ENCODE measurements at regions not wholly inside any gene's neighbourhood (a gene's known extent, or its start where the extent isn't known, plus 50 kb on each side); places are given as distances from the start of the nearest gene placed in this dataset.

- Histone ChIP-seq H3K9me3 (no peaks in the 10 kb centered on the region), H3K4me3 (no peak overlapping the region), H3K4me1 (no peaks in the 10 kb centered on the region), H3K27ac (no peak overlapping the region), H3K27me3 (peaks cover 14% of the 10 kb centered on the region), H3K36me3 (no peaks in the 10 kb centered on the region)
- TF ChIP-seq EP300 (IDR thresholded peaks at IDR 0.05) = no peak
- TF ChIP-seq CTCF (IDR thresholded peaks at IDR 0.05) = no peak
- TF ChIP-seq POLR2AphosphoS5 (IDR thresholded peaks at IDR 0.05) = no peak
- TF ChIP-seq POLR2A (IDR thresholded peaks at IDR 0.05) = no peak
- no peak for DNase-seq (ENCODE audit: low spot score in 2 of 2)
- WGBS = 89% methylated on average over 9 of the region's 9 CpGs
Measured at GRCh38 chr16:82295290-82296201, 125.5 kb upstream of the MPHOSPH6 start.

GRCh38 chr16:82293671-82294070, 123.6 kb upstream of the MPHOSPH6 start:
- no peaks in the 10 kb centered on the region for H3K36me3 ChIP-seq
- TF ChIP-seq EP300 (IDR thresholded peaks at IDR 0.05) = no peak
- TF ChIP-seq POLR2A (IDR thresholded peaks at IDR 0.05) = no peak
- peaks cover 14% of the 10 kb centered on the region for H3K27me3 ChIP-seq
- H3K9me3 ChIP-seq = no peaks in the 10 kb centered on the region
- WGBS = 71% methylated on average over 2 of the region's 2 CpGs
- H3K4me3 ChIP-seq = no peak overlapping the region
- no peak for DNase-seq (ENCODE audit: low spot score in 2 of 2)
- no peaks in the 10 kb centered on the region for H3K4me1 ChIP-seq
- no peak overlapping the region for H3K27ac ChIP-seq

- Histone ChIP-seq H3K27ac (no peak overlapping the region), H3K36me3 (no peaks in the 10 kb centered on the region), H3K9me3 (no peaks in the 10 kb centered on the region), H3K4me1 (no peaks in the 10 kb centered on the region), H3K27me3 (peaks cover 9% of the 10 kb centered on the region), H3K4me3 (no peak overlapping the region)
- no peak for DNase-seq (ENCODE audit: low spot score in 2 of 2)
- 75% methylated on average over 3 of the region's 3 CpGs for WGBS
- TF ChIP-seq POLR2AphosphoS5 (IDR thresholded peaks at IDR 0.05) (no peak), EP300 (IDR thresholded peaks at IDR 0.05) (no peak), POLR2A (IDR thresholded peaks at IDR 0.05) (no peak), CTCF (IDR thresholded peaks at IDR 0.05) (no peak)
Measured at GRCh38 chr16:82287937-82288336, 117.9 kb upstream of the MPHOSPH6 start.

GRCh38 chr16:82282662-82283061, 112.6 kb upstream of the MPHOSPH6 start:
- no peaks in the 10 kb centered on the region for H3K4me1 ChIP-seq
- no peaks in the 10 kb centered on the region for H3K27me3 ChIP-seq
- H3K4me3 ChIP-seq = no peak overlapping the region
- no peaks in the 10 kb centered on the region for H3K9me3 ChIP-seq
- TF ChIP-seq POLR2AphosphoS5 (IDR thresholded peaks at IDR 0.05) (no peak), POLR2A (IDR thresholded peaks at IDR 0.05) (no peak), CTCF (IDR thresholded peaks at IDR 0.05) (no peak), EP300 (IDR thresholded peaks at IDR 0.05) (no peak)
- no peak overlapping the region for H3K27ac ChIP-seq
- no peak for DNase-seq (ENCODE audit: low spot score in 2 of 2)
- H3K36me3 ChIP-seq = no peaks in the 10 kb centered on the region

GRCh38 chr16:82281544-82281943, 111.5 kb upstream of the MPHOSPH6 start:
- TF ChIP-seq EP300 (IDR thresholded peaks at IDR 0.05) (no peak), POLR2A (IDR thresholded peaks at IDR 0.05) (no peak), CTCF (IDR thresholded peaks at IDR 0.05) (no peak), POLR2AphosphoS5 (IDR thresholded peaks at IDR 0.05) (no peak)
- Histone ChIP-seq H3K27ac (no peak overlapping the region), H3K4me3 (no peak overlapping the region), H3K27me3 (no peaks in the 10 kb centered on the region), H3K4me1 (no peaks in the 10 kb centered on the region), H3K36me3 (no peaks in the 10 kb centered on the region), H3K9me3 (no peaks in the 10 kb centered on the region)
- WGBS = 77% methylated on average over 2 of the region's 2 CpGs
- DNase-seq (ENCODE audit: low spot score in 2 of 2) = no peak

Measured in suprapubic skin (tissue), 4 donors.